OCI-LY1 (cell line): ENCODE measurements at regions not wholly inside any gene's neighbourhood (a gene's known extent, or its start where the extent isn't known, plus 50 kb on each side); places are given as distances from the start of the nearest gene placed in this dataset.

Experiments used
- H2AFZ ChIP-seq: fragments of 200-600 bp; sonication (generic), shearing (Covaris generic); 2 replicates; pipeline ENCODE4 v1.6.0; 2014; ENCODE audit warnings: antibody characterized with exemption, mild to moderate bottlenecking, low read length
- H3F3A ChIP-seq: fragments of 200-600 bp; sonication (generic), shearing (Covaris generic); 2 replicates; pipeline ENCODE4 v1.6.0; 2014; ENCODE audit warnings: mild to moderate bottlenecking, antibody characterized with exemption, low read length, moderate library complexity; ENCODE audit not compliant: insufficient read depth
- H3K27ac ChIP-seq: fragments of 200-600 bp; sonication (generic); 2 replicates; pipeline ENCODE4 v1.5.1; 2014; ENCODE audit warnings: low read length, mixed run types, mild to moderate bottlenecking, low read depth; ENCODE audit not compliant: poor library complexity, severe bottlenecking
- H3K27me3 ChIP-seq: fragments of 200-600 bp; sonication (generic); 2 replicates; pipeline ENCODE4 v1.6.0; 2014; ENCODE audit warnings: antibody characterized with exemption, mild to moderate bottlenecking, low read length, moderate library complexity; ENCODE audit not compliant: insufficient read depth
- H3K36me3 ChIP-seq: fragments of 200-600 bp; sonication (generic); 2 replicates; pipeline ENCODE4 v1.6.1; 2014; ENCODE audit warnings: mild to moderate bottlenecking, antibody characterized with exemption, low read length, moderate library complexity, mixed read lengths; ENCODE audit not compliant: insufficient read depth
- H3K4me1 ChIP-seq: fragments of 200-600 bp; sonication (generic); 2 replicates; pipeline ENCODE4 v1.5.1; 2014; ENCODE audit warnings: mild to moderate bottlenecking, low read length, moderate library complexity; ENCODE audit not compliant: insufficient read depth, severe bottlenecking
- H3K4me2 ChIP-seq: fragments of 200-600 bp; sonication (generic), shearing (Covaris generic); 2 replicates; pipeline ENCODE4 v1.6.1; 2014; ENCODE audit warnings: low read length
- H3K4me3 ChIP-seq: fragments of 200-600 bp; sonication (generic); 2 replicates; pipeline ENCODE4 v1.5.1; 2014; ENCODE audit warnings: low read length, low read depth, mild to moderate bottlenecking, mixed read lengths; ENCODE audit not compliant: poor library complexity, severe bottlenecking
- H3K79me2 ChIP-seq: fragments of 200-600 bp; shearing (Covaris generic); 2 replicates; pipeline ENCODE4 v1.6.1; 2016; ENCODE audit warnings: mixed run types, low read length, mixed read lengths; ENCODE audit not compliant: insufficient read depth
- H3K9ac ChIP-seq: fragments of 200-600 bp; sonication (generic), shearing (Covaris generic); 2 replicates; pipeline ENCODE4 v1.6.1; 2014; ENCODE audit warnings: mild to moderate bottlenecking, low read length, mixed read lengths
- H3K9me2 ChIP-seq: fragments of 200-600 bp; sonication (generic), shearing (Covaris generic); 2 replicates; pipeline ENCODE4 v1.6.1; 2014; ENCODE audit warnings: low read depth, mild to moderate bottlenecking, low read length, mixed read lengths
- H3K9me3 ChIP-seq: fragments of 200-600 bp; shearing (Covaris generic); 2 replicates; pipeline ENCODE4 v1.6.1; 2014; ENCODE audit warnings: low read length, mixed read lengths
- H4K20me1 ChIP-seq: fragments of 200-600 bp; sonication (generic), shearing (Covaris generic); 2 replicates; pipeline ENCODE4 v1.6.0; 2016; ENCODE audit warnings: mild to moderate bottlenecking, low read length; ENCODE audit not compliant: insufficient read depth
- CTCF ChIP-seq: fragments of 200-600 bp; sonication (generic), shearing (Covaris generic); IDR thresholded peaks from 2 replicates; pipeline ENCODE4 v1.5.1; 2017; ENCODE audit warnings: mild to moderate bottlenecking, antibody characterized with exemption, low read length, moderate library complexity, mixed read lengths
- EZH2 ChIP-seq: fragments of 200-600 bp; sonication (generic), shearing (Covaris generic); IDR thresholded peaks from 2 replicates; pipeline ENCODE4 v1.8.0; 2017; ENCODE audit warnings: borderline replicate concordance, mixed run types, mild to moderate bottlenecking, antibody characterized with exemption, low read length, moderate library complexity, mixed read lengths

GRCh38 chr1:163933437-163933836 lies 611.7 kb downstream of the NUF2 start:
- H3K9me3 ChIP-seq, result no peaks in the 10 kb centered on the region
- H3F3A ChIP-seq, result no peaks in the 10 kb centered on the region
- no peaks in the 10 kb centered on the region for H3K36me3 ChIP-seq
- no peak overlapping the region for H3K27ac ChIP-seq
- TF ChIP-seq EZH2 (no peak), CTCF (no peak)
- no peak overlapping the region for H2AFZ ChIP-seq
- no peaks in the 10 kb centered on the region for H4K20me1 ChIP-seq
- no peak overlapping the region for H3K4me2 ChIP-seq
- H3K79me2 ChIP-seq, result no peaks in the 10 kb centered on the region
- H3K4me3 ChIP-seq, result no peak overlapping the region
- no peaks in the 10 kb centered on the region for H3K9me2 ChIP-seq
- H3K4me1 ChIP-seq, result no peaks in the 10 kb centered on the region
- no peak overlapping the region for H3K9ac ChIP-seq
- no peaks in the 10 kb centered on the region for H3K27me3 ChIP-seq

- no peak overlapping the region for H2AFZ ChIP-seq
- H3F3A ChIP-seq, result no peaks in the 10 kb centered on the region
Measured at GRCh38 chr1:163935738-163936374, 614.1 kb downstream of the NUF2 start.

GRCh38 chr1:163959622-163960021 lies 599.4 kb upstream of the PBX1 start:
- Histone ChIP-seq H3K9ac (no peak overlapping the region), H3K4me3 (no peak overlapping the region), H3K4me2 (no peak overlapping the region), H3K27ac (no peak overlapping the region), H2AFZ (no peak overlapping the region), H4K20me1 (no peaks in the 10 kb centered on the region), H3K36me3 (no peaks in the 10 kb centered on the region), H3K4me1 (no peaks in the 10 kb centered on the region), H3F3A (no peaks in the 10 kb centered on the region), H3K9me3 (peaks cover 3% of the 10 kb centered on the region; the same call in 1 of the 2 replicates), H3K79me2 (no peaks in the 10 kb centered on the region), H3K9me2 (no peaks in the 10 kb centered on the region), H3K27me3 (no peaks in the 10 kb centered on the region)
- no peak for TF ChIP-seq EZH2
- no peak for TF ChIP-seq CTCF

More at GRCh38 chr1:163935738-163936374, 614.1 kb downstream of the NUF2 start:
- H3K79me2 ChIP-seq, result no peaks in the 10 kb centered on the region
- H3K36me3 ChIP-seq, result no peaks in the 10 kb centered on the region
- no peaks in the 10 kb centered on the region for H4K20me1 ChIP-seq
- H3K27ac ChIP-seq, result no peak overlapping the region
- TF ChIP-seq CTCF (no peak), EZH2 (no peak)
- no peaks in the 10 kb centered on the region for H3K27me3 ChIP-seq
- no peak overlapping the region for H3K9ac ChIP-seq
- H3K9me3 ChIP-seq, result no peaks in the 10 kb centered on the region
- H3K9me2 ChIP-seq, result no peaks in the 10 kb centered on the region
- H3K4me2 ChIP-seq, result no peak overlapping the region
- no peak overlapping the region for H3K4me3 ChIP-seq
- H3K4me1 ChIP-seq, result no peaks in the 10 kb centered on the region
